SK-N-SH (cell line): ENCODE measurements at regions not wholly inside any gene's neighbourhood (a gene's known extent, or its start where the extent isn't known, plus 50 kb on each side); places are given as distances from the start of the nearest gene placed in this dataset.

ENCODE experiments used
- CTCF ChIA-PET: fragments of 300-600, 350-600 bp; formaldehyde crosslinking; extraction: SDS; loops from one replicate; lab custom pipeline; 2021; lab: Yijun Ruan, JAX
- POLR2A ChIA-PET: fragments of 350-600 bp; sonication (Branson Sonifier 250); formaldehyde crosslinking; extraction: SDS; loops from one replicate; lab custom pipeline; 2020; ENCODE audit warnings: antibody characterized with exemption, inconsistent platforms; lab: Yijun Ruan, JAX
- DNase-seq: peaks from one replicate; pipeline ENCODE4 v3.0.0; 2012
- H2AFZ ChIP-seq: fragments of 200-600 bp; sonication (generic); 2 replicates; pipeline ENCODE4 v1.8.1; 2016; ENCODE audit warnings: antibody characterized with exemption, mild to moderate bottlenecking, low read depth
- H3F3A ChIP-seq: fragments of 200-600 bp; sonication (generic); replicated peaks from 2 replicates; pipeline ENCODE3; 2016; ENCODE audit warnings: antibody characterized with exemption, mild to moderate bottlenecking; ENCODE audit not compliant: insufficient read depth
- H3K27ac ChIP-seq, 2 experiments: fragments of 200-500 bp in 1 of 2; fragments of 200-600 bp in 1 of 2; sonication (Bioruptor generic) in 1 of 2; sonication (generic), shearing (Covaris generic) in 1 of 2; 2 replicates each; pipeline versions ENCODE4 v1.5.1 to v1.6.1; 2014 to 2016; ENCODE audit warnings: low read depth in 2 of 2, inconsistent platforms in 1 of 2, low read length in 1 of 2, mild to moderate bottlenecking in 1 of 2, mixed read lengths in 1 of 2
- H3K27me3 ChIP-seq: fragments of 200-600 bp; sonication (generic), shearing (Covaris generic); 2 replicates; pipeline ENCODE4 v1.6.1; 2016; ENCODE audit warnings: mixed run types; ENCODE audit not compliant: insufficient read depth
- H3K36me3 ChIP-seq, 2 experiments: fragments of 200-500 bp in 1 of 2; fragments of 200-600 bp in 1 of 2; sonication (Bioruptor generic) in 1 of 2; sonication (generic) in 1 of 2; replicated peaks in 1 of 2; 2 replicates each; pipeline versions ENCODE3 to v1.5.1; 2014 to 2016; ENCODE audit warnings: low read length in 1 of 2, mild to moderate bottlenecking in 1 of 2; ENCODE audit not compliant: insufficient read depth in 2 of 2, control insufficient read depth in 1 of 2
- H3K4me1 ChIP-seq, 2 experiments: fragments of 200-500 bp in 1 of 2; fragments of 200-600 bp in 1 of 2; sonication (Bioruptor generic) in 1 of 2; sonication (generic), shearing (Covaris generic) in 1 of 2; 2 replicates each; pipeline versions ENCODE4 v1.5.1 to v1.6.1; 2014 to 2016; ENCODE audit warnings: low read depth in 1 of 2, low read length in 1 of 2, mixed run types in 1 of 2; ENCODE audit not compliant: insufficient read depth in 2 of 2, control insufficient read depth in 1 of 2
- H3K4me2 ChIP-seq: fragments of 200-600 bp; sonication (generic), shearing (Covaris generic); 2 replicates; pipeline ENCODE4 v1.6.1; 2017; ENCODE audit warnings: mixed run types
- H3K4me3 ChIP-seq, 2 experiments: fragments of 200-500 bp in 1 of 2; fragments of 200-600 bp in 1 of 2; sonication (Bioruptor generic) in 1 of 2; sonication (generic), shearing (Covaris generic) in 1 of 2; 2 replicates each; pipeline versions ENCODE4 v1.5.1 to v1.8.1; 2014 to 2016; ENCODE audit warnings: low read depth in 2 of 2, inconsistent platforms in 1 of 2, low read length in 1 of 2, mild to moderate bottlenecking in 1 of 2, mixed read lengths in 1 of 2, moderate library complexity in 1 of 2
- H3K79me2 ChIP-seq: fragments of 200-600 bp; sonication (generic); 2 replicates; pipeline ENCODE4 v1.8.1; 2017; ENCODE audit warnings: mild to moderate bottlenecking; ENCODE audit not compliant: insufficient read depth
- H3K9ac ChIP-seq: fragments of 200-600 bp; sonication (generic); 2 replicates; pipeline ENCODE4 v1.6.1; 2017; ENCODE audit warnings: mixed run types
- H3K9me2 ChIP-seq: fragments of 200-600 bp; sonication (generic); 2 replicates; pipeline ENCODE4 v1.6.1; 2017; ENCODE audit warnings: mixed run types
- H3K9me3 ChIP-seq: fragments of 200-600 bp; sonication (generic); 2 replicates; pipeline ENCODE4 v1.6.1; 2017; ENCODE audit warnings: mixed run types, mild to moderate bottlenecking, moderate library complexity
- H4K20me1 ChIP-seq: fragments of 200-600 bp; sonication (generic); 2 replicates; pipeline ENCODE4 v1.6.1; 2017; ENCODE audit warnings: mild to moderate bottlenecking, mixed run types; ENCODE audit not compliant: insufficient read depth
- CTCF ChIP-seq: fragments of 200-600 bp; sonication (generic); IDR thresholded peaks from 2 replicates; pipeline ENCODE4 v1.6.1; 2017; ENCODE audit warnings: antibody characterized with exemption, mild to moderate bottlenecking, moderate library complexity
- ELF1 ChIP-seq: IDR thresholded peaks from 2 replicates; pipeline ENCODE4 v1.4.0; 2012
- EP300 ChIP-seq, 2 experiments: IDR thresholded peaks; 2 replicates each; pipeline versions ENCODE4 v1.4.0 to v1.6.1; 2012; ENCODE audit warnings: borderline replicate concordance in 1 of 2, low read depth in 1 of 2, low read length in 1 of 2
- FOSL2 ChIP-seq: IDR thresholded peaks from 2 replicates; pipeline ENCODE4 v1.4.0; 2012; ENCODE audit warnings: low read depth, mild to moderate bottlenecking, moderate library complexity, borderline replicate concordance
- FOXM1 ChIP-seq: IDR thresholded peaks from 2 replicates; pipeline ENCODE4 v1.4.0; 2012; ENCODE audit warnings: low read depth, mild to moderate bottlenecking
- GABPA ChIP-seq: IDR thresholded peaks from 2 replicates; pipeline ENCODE4 v1.4.0; 2012; ENCODE audit warnings: low read depth, mild to moderate bottlenecking
- IRF3 ChIP-seq: fragments of 150-350 bp; IDR thresholded peaks from 2 replicates; pipeline ENCODE4 v1.6.1; 2016; ENCODE audit warnings: mild to moderate bottlenecking, low read depth, low read length
- MAX ChIP-seq: IDR thresholded peaks from 2 replicates; pipeline ENCODE4 v1.4.0; 2012; ENCODE audit warnings: low read depth
- RCOR1 ChIP-seq: fragments of 150-350 bp; IDR thresholded peaks from 2 replicates; pipeline ENCODE4 v1.6.1; 2017; ENCODE audit warnings: antibody characterized with exemption, low read length
- RXRA ChIP-seq: IDR thresholded peaks from 2 replicates; pipeline ENCODE4 v1.4.0; 2012; ENCODE audit warnings: low read depth, mild to moderate bottlenecking, borderline replicate concordance
- ZBTB33 ChIP-seq: IDR thresholded peaks from 2 replicates; pipeline ENCODE4 v1.4.0; 2012; ENCODE audit warnings: low read depth, borderline replicate concordance
- WGBS: methylation state at CpG from one replicate; pipeline ENCODE4 v1.1.6; 2017; ENCODE audit warnings: low lambda C conversion rate; 5-methylcytosine and 5-hydroxymethylcytosine counted together

GRCh38 chr1:101723415-101723814 is 273.3 kb downstream of the OLFM3 start (continued):
- TF ChIP-seq FOSL2 (no peak), EP300 (IDR thresholded peaks at IDR 0.05; ENCODE audit: borderline replicate concordance in 1 of 2, low read depth in 1 of 2, low read length in 1 of 2) (no peak)

- no peak overlapping the region for H3K4me2 ChIP-seq
- no peaks in the 10 kb centered on the region for H4K20me1 ChIP-seq
- H3K4me1 ChIP-seq = no peaks in the 10 kb centered on the region
- no peaks in the 10 kb centered on the region for H3K9me3 ChIP-seq
- TF ChIP-seq ELF1 (no peak), FOXM1 (no peak), MAX (no peak), RXRA (no peak), RCOR1 (no peak), GABPA (no peak), ZBTB33 (no peak), CTCF (no peak), IRF3 (no peak)
- no peak overlapping the region for H3K4me3 ChIP-seq
- no peaks in the 10 kb centered on the region for H3K27me3 ChIP-seq
- no peak for DNase-seq
- H3K79me2 ChIP-seq = no peaks in the 10 kb centered on the region
- no peak overlapping the region for H3K9ac ChIP-seq
- CTCF ChIA-PET = interaction anchor here (0.5 kb wide), 1 partner anchor 9 kb away, joined by 3 read pairs; no protein-coding TSS in a partner anchor
- no peak overlapping the region for H3K27ac ChIP-seq
- WGBS = 53% methylated on average over 5 of the region's 5 CpGs
- POLR2A ChIA-PET = no interaction called here
- H2AFZ ChIP-seq = peak overlapping the region; percentile 29; the same call in 1 of the 2 replicates
- no peaks in the 10 kb centered on the region for H3K36me3 ChIP-seq
- no peaks in the 10 kb centered on the region for H3K9me2 ChIP-seq
- no peaks in the 10 kb centered on the region for H3F3A ChIP-seq
Measured at GRCh38 chr1:101728029-101728428, 268.7 kb downstream of the OLFM3 start.
